Fibroblast of peridontal ligament (primary cell): ENCODE measurements at regions not wholly inside any gene's neighbourhood (a gene's known extent, or its start where the extent isn't known, plus 50 kb on each side); places are given as distances from the start of the nearest gene placed in this dataset.

ENCODE experiments used
- DNase-seq: peaks from one replicate; pipeline ENCODE4 v3.0.0-alpha.2; 2010; ENCODE audit errors: extremely low read depth

- DNase-seq: no peak
These were observed 309.2 kb downstream of the FAT3 start for GRCh38 chr11:92533657-92534335.

GRCh38 chr11:92536883-92537282, 312.3 kb downstream of the FAT3 start:
- DNase-seq: no peak

GRCh38 chr11:92540096-92540495, 315.5 kb downstream of the FAT3 start:
- DNase-seq: no peak

GRCh38 chr11:92545906-92546471, 321.4 kb downstream of the FAT3 start:
- DNase-seq: no peak

GRCh38 chr11:92546603-92547002, 322.0 kb downstream of the FAT3 start:
- DNase-seq: no peak

- DNase-seq: no peak
These were observed 325.8 kb downstream of the FAT3 start for GRCh38 chr11:92550411-92550810.

GRCh38 chr11:92550871-92551270, 326.3 kb downstream of the FAT3 start:
- no peak for DNase-seq

- peak; percentile 10 for DNase-seq
These were observed 328.3 kb downstream of the FAT3 start for GRCh38 chr11:92552942-92553341.

GRCh38 chr11:92554688-92555087, 330.1 kb downstream of the FAT3 start:
- DNase-seq: no peak

- DNase-seq: no peak
These were observed 331.8 kb downstream of the FAT3 start for GRCh38 chr11:92556431-92556830.

GRCh38 chr11:92557879-92558278, 333.3 kb downstream of the FAT3 start:
- no peak for DNase-seq

GRCh38 chr11:92558323-92558722, 333.7 kb downstream of the FAT3 start:
- no peak for DNase-seq

- DNase-seq: no peak
These were observed 345.1 kb downstream of the FAT3 start for GRCh38 chr11:92569726-92570125.

GRCh38 chr11:92572559-92572958, 347.9 kb downstream of the FAT3 start:
- no peak for DNase-seq

- no peak for DNase-seq
These were observed 351.7 kb downstream of the FAT3 start for GRCh38 chr11:92576315-92576714.

GRCh38 chr11:92580908-92581307, 356.3 kb downstream of the FAT3 start:
- DNase-seq: no peak

GRCh38 chr11:92588393-92588792, 363.8 kb downstream of the FAT3 start:
- no peak for DNase-seq

GRCh38 chr11:92589512-92589911, 364.9 kb downstream of the FAT3 start:
- DNase-seq: no peak

- DNase-seq: no peak
These were observed 366.9 kb downstream of the FAT3 start for GRCh38 chr11:92591521-92591920.

GRCh38 chr11:92594251-92594650, 369.6 kb downstream of the FAT3 start:
- no peak for DNase-seq

- DNase-seq: no peak
These were observed 370.4 kb downstream of the FAT3 start for GRCh38 chr11:92595052-92595451.

GRCh38 chr11:92596596-92597317, 372.1 kb downstream of the FAT3 start:
- no peak for DNase-seq

- DNase-seq: no peak
These were observed 368.4 kb upstream of the MTNR1B start for GRCh38 chr11:92601048-92601447.
